Smooth muscle cell (in vitro differentiated cells): ENCODE measurements at regions not wholly inside any gene's neighbourhood (a gene's known extent, or its start where the extent isn't known, plus 50 kb on each side); places are given as distances from the start of the nearest gene placed in this dataset. TPM values are rescaled to one million over a fixed set of nuclear protein-coding genes. Genes with fewer than 3 reads are reported as not detected.

ENCODE experiments used
- DNase-seq: peaks from one replicate; lab custom pipeline; 2025; ENCODE audit not compliant: unreplicated experiment; lab: John Stamatoyannopoulos, UW
- H2AFZ ChIP-seq: fragments of 200-600 bp; sonication (generic); 2 replicates; pipeline ENCODE4 v1.6.0; 2016; ENCODE audit warnings: antibody characterized with exemption, low read depth, mild to moderate bottlenecking
- H3F3A ChIP-seq: fragments of 200-600 bp; sonication (generic); 2 replicates; pipeline ENCODE4 v1.6.0; 2017; ENCODE audit warnings: antibody characterized with exemption, low read depth
- H3K27ac ChIP-seq: fragments of 200-600 bp; sonication (generic); 2 replicates; pipeline ENCODE4 v1.5.1; 2016; ENCODE audit warnings: low read depth, mild to moderate bottlenecking
- H3K27me3 ChIP-seq: fragments of 200-600 bp; sonication (generic); 2 replicates; pipeline ENCODE4 v1.6.1; 2016; ENCODE audit warnings: low read depth, mild to moderate bottlenecking
- H3K36me3 ChIP-seq: fragments of 200-600 bp; sonication (generic); 2 replicates; pipeline ENCODE4 v1.5.1; 2016; ENCODE audit warnings: low read depth
- H3K4me1 ChIP-seq: fragments of 200-600 bp; sonication (generic); 2 replicates; pipeline ENCODE4 v1.5.1; 2016; ENCODE audit warnings: low read depth
- H3K4me2 ChIP-seq: fragments of 200-600 bp; sonication (generic); 2 replicates; pipeline ENCODE4 v1.6.0; 2016; ENCODE audit warnings: mild to moderate bottlenecking
- H3K4me3 ChIP-seq: fragments of 200-600 bp; sonication (generic); 2 replicates; pipeline ENCODE4 v1.5.1; 2016; ENCODE audit warnings: mild to moderate bottlenecking
- H3K79me2 ChIP-seq: fragments of 200-600 bp; sonication (generic); 2 replicates; pipeline ENCODE4 v1.6.0; 2016; ENCODE audit warnings: low read depth, mild to moderate bottlenecking
- H3K9ac ChIP-seq: fragments of 200-600 bp; sonication (generic); 2 replicates; pipeline ENCODE4 v1.6.0; 2016; ENCODE audit warnings: low read depth
- H3K9me3 ChIP-seq: fragments of 200-600 bp; sonication (generic); replicated peaks from 2 replicates; pipeline ENCODE4 v1.5.1; 2016; ENCODE audit warnings: low read depth
- H4K20me1 ChIP-seq: fragments of 200-600 bp; sonication (generic); 2 replicates; pipeline ENCODE4 v1.6.0; 2016; ENCODE audit warnings: low read depth
- CTCF ChIP-seq: fragments of 200-600 bp; sonication (generic); IDR thresholded peaks from 2 replicates; pipeline ENCODE4 v1.5.1; 2017; ENCODE audit warnings: borderline replicate concordance, mild to moderate bottlenecking, antibody characterized with exemption; ENCODE audit not compliant: insufficient read depth, poor library complexity, severe bottlenecking
- WGBS: methylation state at CpG from one replicate; pipeline ENCODE4 v1.1.7; 2016; ENCODE audit warnings: low lambda C conversion rate; 5-methylcytosine and 5-hydroxymethylcytosine counted together
- microRNA counts: library from miRNA; unstranded; fragments of <30 nt; microRNA quantifications from one replicate; lab custom pipeline; 2016
- microRNA-seq: library from miRNA; unstranded; fragments of <30 nt; microRNA quantifications from one replicate; pipeline ENCODE4, GENCODE V29; 2016; ENCODE audit warnings: borderline number of aligned reads
- small RNA-seq: library from RNA; depleted of rRNA; stranded (forward); fragments of <200 nt; gene quantifications from one replicate; pipeline ENCODE3, GENCODE V24; 2014

GRCh38 chrX:150310417-150310816, 52.7 kb upstream of the MAMLD1 start:
- Histone ChIP-seq H2AFZ (no peak overlapping the region), H3K4me2 (no peak overlapping the region), H4K20me1 (no peaks in the 10 kb centered on the region), H3K27me3 (no peaks in the 10 kb centered on the region), H3K79me2 (no peaks in the 10 kb centered on the region), H3F3A (no peaks in the 10 kb centered on the region), H3K36me3 (no peaks in the 10 kb centered on the region), H3K4me3 (no peak overlapping the region), H3K9me3 (no peaks in the 10 kb centered on the region), H3K4me1 (no peaks in the 10 kb centered on the region), H3K27ac (no peak overlapping the region), H3K9ac (no peak overlapping the region)
- DNase-seq: no peak
- 84% methylated on average over 4 of the region's 4 CpGs for WGBS
- TF ChIP-seq CTCF: no peak

GRCh38 chrX:150310881-150311280, 52.2 kb upstream of the MAMLD1 start:
- no peaks in the 10 kb centered on the region for H3K79me2 ChIP-seq
- no peak overlapping the region for H3K4me3 ChIP-seq
- H3K27me3 ChIP-seq: no peaks in the 10 kb centered on the region
- no peak overlapping the region for H3K27ac ChIP-seq
- H4K20me1 ChIP-seq: no peaks in the 10 kb centered on the region
- 71% methylated on average over 1 of the region's 1 CpG for WGBS
- no peaks in the 10 kb centered on the region for H3K9me3 ChIP-seq
- no peaks in the 10 kb centered on the region for H3K4me1 ChIP-seq
- no peak overlapping the region for H3K4me2 ChIP-seq
- no peaks in the 10 kb centered on the region for H3F3A ChIP-seq
- DNase-seq: no peak
- no peak overlapping the region for H2AFZ ChIP-seq
- H3K36me3 ChIP-seq: no peaks in the 10 kb centered on the region
- TF ChIP-seq CTCF: no peak
- no peak overlapping the region for H3K9ac ChIP-seq

- 46% methylated on average over 3 of the region's 3 CpGs for WGBS
- Histone ChIP-seq H3K36me3 (no peaks in the 10 kb centered on the region), H3K79me2 (no peaks in the 10 kb centered on the region), H3K9ac (no peak overlapping the region), H3K4me2 (no peak overlapping the region), H3K4me3 (no peak overlapping the region), H3K4me1 (no peaks in the 10 kb centered on the region), H2AFZ (no peak overlapping the region), H4K20me1 (no peaks in the 10 kb centered on the region), H3F3A (no peaks in the 10 kb centered on the region), H3K27me3 (no peaks in the 10 kb centered on the region), H3K27ac (no peak overlapping the region), H3K9me3 (no peaks in the 10 kb centered on the region)
- TF ChIP-seq CTCF: no peak
- no peak for DNase-seq
Observed at GRCh38 chrX:150312931-150313330, 50.2 kb upstream of the MAMLD1 start.

MicroRNAs in the stretch of these regions (microRNA counts, 767-probe panel; counts per million panel counts)
- 183 counts per million for microRNA hsa-miR-2114-5p (lab: Ali Mortazavi, UCI)

Small RNA genes in the stretch of these regions (microRNA-seq; reads per million reads assigned to microRNA genes)
- gene MIR2114: 1.8 reads per million

Small RNA genes in the stretch of these regions (small RNA-seq; reads per million reads assigned to genes)
- gene MIR2114: not detected
